Mucosa of descending colon (tissue), 3 donors: ENCODE measurements at regions not wholly inside any gene's neighbourhood (a gene's known extent, or its start where the extent isn't known, plus 50 kb on each side); places are given as distances from the start of the nearest gene placed in this dataset.
"Not testable (repeated sequence)": the region's sequence is repeated elsewhere in the genome, so short reads cannot be mapped to it uniquely, and the experiment has no call there.

Experiments used
- ATAC-seq: fragments of 200-7000 bp; cut with Tn5 transposase; one replicate; pipeline ENCODE4 v1.9.1; 2020; ENCODE audit warnings: mild to moderate bottlenecking, moderate library complexity
- DNase-seq, 3 donors: peaks; one replicate each; pipeline ENCODE4 v3.0.0-alpha.2; 2020
- H3K36me3 ChIP-seq: fragments of 200-600 bp; one replicate; pipeline ENCODE4 v1.8.0; 2021; ENCODE audit warnings: low read depth, mild to moderate bottlenecking
- H3K4me1 ChIP-seq: fragments of 200-600 bp; one replicate; pipeline ENCODE4 v1.8.0; 2021; ENCODE audit warnings: low read depth, mild to moderate bottlenecking
- H3K4me3 ChIP-seq: fragments of 200-600 bp; one replicate; pipeline ENCODE4 v1.8.0; 2021; ENCODE audit warnings: mild to moderate bottlenecking
- H3K9me3 ChIP-seq: fragments of 200-600 bp; one replicate; pipeline ENCODE4 v1.8.0; 2021; ENCODE audit warnings: mild to moderate bottlenecking
- CTCF ChIP-seq: fragments of 200-600 bp; IDR thresholded peaks from one replicate; pipeline ENCODE4 v1.8.0; 2022; ENCODE audit warnings: antibody characterized with exemption, mild to moderate bottlenecking
- intact Hi-C, 2 donors: fragments of 100-400 bp; cut with DNase I in 1 of 2; cut with micrococcal nuclease in 1 of 2; formaldehyde crosslinking; loops; one replicate each; pipeline versions ENCODE4 v1.11.0 to v1.11.1; 2022; cut with DNase I, micrococcal nuclease
- donor health status: DM: no; HTN: no; CAD: no; lungs with moderate emphysema.
- donor health status: DM: no; HTN: no; CAD: no.
- donor health status: DM: no; HTN: yes; CAD: no.

DNA sequence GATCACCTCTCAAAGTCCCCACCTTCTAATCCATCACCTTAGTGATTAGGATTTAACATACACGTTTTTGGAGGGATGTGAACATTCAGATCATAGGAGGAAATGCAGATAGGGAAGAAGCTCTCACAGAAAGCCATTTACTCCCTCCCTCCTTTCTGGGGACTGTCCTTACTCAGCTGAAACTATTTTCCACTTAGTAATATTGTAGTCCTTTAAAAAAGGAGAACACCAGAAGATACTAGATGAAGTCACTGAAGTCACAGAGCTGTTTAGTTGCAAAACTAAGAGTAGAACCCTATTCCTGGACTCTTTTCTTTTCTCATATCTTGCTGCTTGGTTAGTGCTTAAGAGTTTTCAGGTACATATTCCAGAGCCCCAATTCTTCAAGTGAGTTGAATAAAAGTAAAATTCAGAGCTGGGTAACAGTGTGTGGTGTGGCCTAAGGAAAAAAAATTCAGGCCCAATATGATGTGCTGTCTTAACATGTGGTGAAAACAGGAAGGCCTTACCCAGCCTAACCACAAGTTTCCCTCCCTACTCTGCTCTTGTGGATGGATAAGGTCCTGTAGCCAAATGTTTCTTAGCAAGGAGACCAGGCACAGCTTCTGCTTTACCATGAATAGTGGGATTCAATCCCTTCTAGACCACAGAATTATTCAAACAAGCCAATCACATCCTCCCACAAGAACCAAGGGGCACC is 135.7 kb downstream of the INHBA start:
- ATAC-seq, result no peak
- no peaks in the 10 kb centered on the region for H3K9me3 ChIP-seq
- no peak for TF ChIP-seq CTCF

GRCh38 chr7:41566581-41566980 is 136.3 kb downstream of the INHBA start:
- H3K4me3 ChIP-seq, result no peak overlapping the region
- intact Hi-C loops, result no loop called here
- H3K9me3 ChIP-seq, result no peaks in the 10 kb centered on the region
- ATAC-seq, result no peak
- no peak for TF ChIP-seq CTCF
- no peak for DNase-seq
- no peaks in the 10 kb centered on the region for H3K4me1 ChIP-seq
- H3K36me3 ChIP-seq, result no peaks in the 10 kb centered on the region

More for the DNA sequence above, 135.7 kb downstream of the INHBA start:
- intact Hi-C loops, result no loop called here
- H3K4me1 ChIP-seq, result no peaks in the 10 kb centered on the region
- H3K36me3 ChIP-seq, result no peaks in the 10 kb centered on the region
- no peak for DNase-seq
- H3K4me3 ChIP-seq, result no peak overlapping the region

DNA sequence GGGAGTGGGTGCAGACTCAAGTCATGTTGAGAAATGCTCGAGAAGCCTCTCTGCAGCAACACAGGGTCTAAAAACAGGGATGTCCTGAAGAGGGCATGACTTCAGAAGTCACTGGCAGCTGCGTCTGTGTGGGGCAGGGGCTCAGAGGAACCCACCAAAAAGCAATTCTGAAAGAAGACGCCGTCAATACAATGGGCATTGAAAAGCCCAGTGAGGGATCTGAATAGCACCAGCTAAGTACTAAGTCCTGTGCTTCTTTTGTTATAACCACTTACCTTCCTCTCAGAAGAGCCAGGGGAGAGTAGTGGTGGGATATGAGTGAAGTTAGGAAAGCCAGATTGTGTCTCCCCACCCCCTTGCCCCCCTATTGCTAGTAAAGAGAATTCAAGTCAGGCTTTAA is 137.2 kb downstream of the INHBA start:
- ATAC-seq (no peak), DNase-seq (no peak)
- H3K9me3 ChIP-seq, result no peaks in the 10 kb centered on the region
- no peaks in the 10 kb centered on the region for H3K36me3 ChIP-seq
- intact Hi-C loops, result no loop called here
- no peaks in the 10 kb centered on the region for H3K4me1 ChIP-seq
- no peak for TF ChIP-seq CTCF
- H3K4me3 ChIP-seq, result no peak overlapping the region

DNA sequence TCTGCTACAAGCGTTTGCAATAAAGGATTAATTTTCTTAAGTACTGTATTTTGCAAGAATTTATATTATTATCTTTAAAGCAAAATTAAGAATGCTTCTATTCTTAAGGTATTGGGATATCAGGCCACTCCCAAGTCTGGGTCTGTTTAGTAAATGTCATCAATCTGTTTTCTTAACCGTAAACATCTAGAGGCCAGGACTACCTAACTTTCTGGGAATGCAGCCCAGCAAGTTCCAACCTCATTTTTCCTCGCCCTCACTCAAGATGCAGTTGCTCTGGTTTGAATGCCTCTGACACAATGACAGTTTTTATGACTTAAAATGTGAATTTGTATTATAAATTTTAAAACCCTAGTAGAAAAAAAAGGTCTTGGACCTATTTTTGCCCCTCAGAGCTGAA is 143.5 kb downstream of the INHBA start:
- intact Hi-C loops, result no loop called here
- H3K4me1 ChIP-seq, result no peaks in the 10 kb centered on the region
- H3K4me3 ChIP-seq, result no peak overlapping the region
- DNase-seq (no peak), ATAC-seq (no peak)
- TF ChIP-seq CTCF, result no peak
- H3K9me3 ChIP-seq, result no peaks in the 10 kb centered on the region
- H3K36me3 ChIP-seq, result no peaks in the 10 kb centered on the region

GRCh38 chr7:41554481-41554880 is 148.4 kb downstream of the INHBA start:
- H3K4me3 ChIP-seq, result no peak overlapping the region
- no peaks in the 10 kb centered on the region for H3K36me3 ChIP-seq
- DNase-seq (no peak), ATAC-seq (no peak)
- TF ChIP-seq CTCF, result no peak
- H3K4me1 ChIP-seq, result no peaks in the 10 kb centered on the region
- peaks cover 2% of the 10 kb centered on the region for H3K9me3 ChIP-seq
- intact Hi-C loops, result no loop called here

DNA sequence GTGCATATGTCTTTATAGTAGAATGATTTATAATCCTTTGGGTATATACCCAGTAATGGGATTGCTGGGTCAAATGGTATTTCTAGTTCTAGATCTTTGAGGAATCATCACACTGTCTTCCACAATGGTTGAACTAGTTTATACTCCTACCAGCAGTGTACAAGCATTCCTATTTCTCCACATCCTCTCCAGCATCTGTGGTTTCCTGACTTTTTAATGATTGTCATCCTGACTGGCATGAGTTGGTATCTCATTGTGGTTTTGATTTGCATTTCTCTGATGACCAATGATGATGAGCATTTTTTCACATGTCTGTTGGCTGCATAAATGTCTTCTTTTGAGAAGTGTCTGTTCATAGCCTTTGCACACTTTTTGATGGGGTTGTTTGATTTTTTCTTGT is 152.8 kb downstream of the INHBA start:
- DNase-seq, intact Hi-C loops, H3K4me3 ChIP-seq, H3K9me3 ChIP-seq, H3K36me3 ChIP-seq, H3K4me1 ChIP-seq, ATAC-seq: not testable (repeated sequence)
